AG04450 (cell line): ENCODE measurements at regions not wholly inside any gene's neighbourhood (a gene's known extent, or its start where the extent isn't known, plus 50 kb on each side); places are given as distances from the start of the nearest gene placed in this dataset.

Source experiments
- CTCF ChIA-PET: fragments of 300-600, 350-600 bp; formaldehyde crosslinking; extraction: SDS; loops from one replicate; lab custom pipeline; 2022; ENCODE audit warnings: antibody characterized with exemption, inconsistent platforms; lab: Charles Lee
- POLR2A ChIA-PET: fragments of 350-600 bp; formaldehyde crosslinking; extraction: SDS; loops from one replicate; lab custom pipeline; 2021; ENCODE audit warnings: antibody characterized with exemption, inconsistent platforms; lab: Yijun Ruan, JAX
- DNase-seq: peaks from one replicate; pipeline ENCODE4 v3.0.0-alpha.2; 2011; ENCODE audit warnings: low read depth, low spot score
- H3K27ac ChIP-seq: one replicate; pipeline ENCODE4 v1.5.1; 2012; ENCODE audit warnings: low read depth, low read length, control low read depth
- H3K27me3 ChIP-seq: one replicate; pipeline ENCODE4 v1.6.0; 2012; ENCODE audit warnings: low read length; ENCODE audit not compliant: control insufficient read depth, insufficient read depth
- H3K4me3 ChIP-seq: 2 replicates; pipeline ENCODE4 v1.5.1; 2011; ENCODE audit warnings: mild to moderate bottlenecking, low read depth, low read length, control low read depth
- H3K9me3 ChIP-seq: 2 replicates; pipeline ENCODE4 v1.5.1; 2012; ENCODE audit warnings: low read length; ENCODE audit not compliant: control insufficient read depth, insufficient read depth
- CTCF ChIP-seq: IDR thresholded peaks from 2 replicates; pipeline ENCODE4 v1.5.1; 2011; ENCODE audit warnings: low read depth, low read length, control low read depth, inconsistent platforms

DNA sequence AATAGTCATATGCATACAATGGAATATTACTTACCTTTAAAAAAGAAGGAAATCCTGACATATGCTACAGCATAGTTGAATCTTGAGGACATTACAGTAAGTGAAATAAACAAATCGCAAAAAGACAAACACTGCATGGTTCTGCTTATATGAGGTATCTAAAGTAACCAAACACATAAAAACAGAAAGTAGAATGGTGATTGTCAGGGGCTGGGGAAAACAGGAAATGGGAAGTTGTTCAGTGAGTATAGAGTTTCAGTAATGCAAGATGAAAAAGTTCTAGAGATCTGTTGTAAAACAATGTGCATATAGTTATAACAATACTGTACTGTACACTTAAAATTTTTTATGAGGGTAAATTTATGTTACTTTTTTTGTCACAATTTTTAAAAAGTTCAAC is 219.4 kb downstream of the KLF5 start:
- TF ChIP-seq CTCF = no peak
- CTCF ChIA-PET = interaction anchor here (0.7 kb wide), 1 partner anchor 195 kb away, joined by 3 read pairs; no protein-coding TSS in a partner anchor
- Histone ChIP-seq H3K4me3 (no peak overlapping the region), H3K9me3 (no peaks in the 10 kb centered on the region), H3K27me3 (no peaks in the 10 kb centered on the region), H3K27ac (no peak overlapping the region)
- POLR2A ChIA-PET = no interaction called here
- DNase-seq = no peak

- TF ChIP-seq CTCF = no peak
- DNase-seq = no peak
- Histone ChIP-seq H3K4me3 (no peak overlapping the region), H3K27me3 (no peaks in the 10 kb centered on the region), H3K27ac (no peak overlapping the region), H3K9me3 (no peaks in the 10 kb centered on the region)
- POLR2A ChIA-PET = no interaction called here
- CTCF ChIA-PET = interaction anchor here (0.6 to 0.8 kb wide), 3 partner anchors 11 to 397 kb away, joined by 3 to 4 read pairs (median 4); no protein-coding TSS in a partner anchor
Measured at GRCh38 chr13:73275163-73275562, 216.4 kb downstream of the KLF5 start.

GRCh38 chr13:73274147-73274546 is 215.3 kb downstream of the KLF5 start:
- H3K27ac ChIP-seq = peak overlapping the region; percentile 80
- H3K4me3 ChIP-seq = no peak overlapping the region
- CTCF ChIA-PET = interaction anchor here (0.7 kb wide), 1 partner anchor 41 kb away, joined by 3 read pairs; no protein-coding TSS in a partner anchor

DNA sequence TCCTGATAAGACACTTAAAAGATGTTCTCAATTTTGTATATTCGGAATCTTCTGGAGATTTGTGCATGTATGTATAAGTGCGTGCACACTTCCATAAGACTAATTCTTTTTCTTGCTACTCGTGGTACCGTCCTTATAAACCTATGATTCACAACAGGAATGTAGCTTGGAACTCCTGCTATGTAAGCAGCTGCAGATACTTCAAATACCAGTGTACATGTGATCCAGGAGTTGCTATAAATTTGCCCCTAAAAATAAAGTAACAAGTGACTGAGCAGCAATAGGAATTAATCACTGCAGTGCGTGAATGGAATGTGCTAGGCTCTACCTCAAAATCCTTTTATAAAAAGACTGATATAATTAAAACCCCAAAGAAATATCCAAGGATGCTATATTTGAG is 214.9 kb downstream of the KLF5 start:
- peak; percentile 78 for DNase-seq
- TF ChIP-seq CTCF = no peak
- POLR2A ChIA-PET = interaction anchor here (0.7 to 1.1 kb wide), 2 partner anchors 213 to 215 kb away, joined by 3 read pairs; no protein-coding TSS in a partner anchor
- Histone ChIP-seq H3K27me3 (no peaks in the 10 kb centered on the region), H3K27ac (no peak overlapping the region), H3K9me3 (no peaks in the 10 kb centered on the region), H3K4me3 (no peak overlapping the region)
- CTCF ChIA-PET = interaction anchor here (0.7 kb wide), 1 partner anchor 40 kb away, joined by 3 read pairs; no protein-coding TSS in a partner anchor

More at GRCh38 chr13:73274147-73274546, 215.3 kb downstream of the KLF5 start:
- Histone ChIP-seq H3K27me3 (no peaks in the 10 kb centered on the region), H3K9me3 (no peaks in the 10 kb centered on the region)
- POLR2A ChIA-PET = interaction anchor here (0.7 to 1.1 kb wide), 2 partner anchors 214 to 216 kb away, joined by 3 read pairs; no protein-coding TSS in a partner anchor
- no peak for DNase-seq
- no peak for TF ChIP-seq CTCF

- no peak for DNase-seq
- ChIA-PET POLR2A (no interaction called here), CTCF (no interaction called here)
- Histone ChIP-seq H3K4me3 (no peak overlapping the region), H3K27me3 (no peaks in the 10 kb centered on the region), H3K9me3 (no peaks in the 10 kb centered on the region), H3K27ac (no peak overlapping the region)
- no peak for TF ChIP-seq CTCF
Measured at GRCh38 chr13:73273276-73273675, 214.5 kb downstream of the KLF5 start.
